IPS-15b (cell line): ENCODE measurements at regions not wholly inside any gene's neighbourhood (a gene's known extent, or its start where the extent isn't known, plus 50 kb on each side); places are given as distances from the start of the nearest gene placed in this dataset.

Source experiments
- H3K27me3 ChIP-seq: one replicate; pipeline ENCODE4 v1.6.1; 2013; ENCODE audit warnings: low read length; ENCODE audit not compliant: control insufficient read depth, insufficient read depth
- H3K36me3 ChIP-seq: one replicate; pipeline ENCODE4 v1.6.1; 2013; ENCODE audit warnings: low read length; ENCODE audit not compliant: control insufficient read depth, insufficient read depth
- H3K4me1 ChIP-seq: one replicate; pipeline ENCODE4 v1.6.1; 2013; ENCODE audit warnings: mild to moderate bottlenecking, low read length; ENCODE audit not compliant: control insufficient read depth, insufficient read depth
- H3K4me3 ChIP-seq: one replicate; pipeline ENCODE4 v1.5.1; 2013; ENCODE audit warnings: low read depth, low read length
- H3K9ac ChIP-seq: one replicate; pipeline ENCODE4 v1.6.1; 2013; ENCODE audit warnings: low read depth, mild to moderate bottlenecking, low read length
- H3K9me3 ChIP-seq: one replicate; pipeline ENCODE4 v1.6.1; 2013; ENCODE audit warnings: mild to moderate bottlenecking, low read length; ENCODE audit not compliant: control insufficient read depth, insufficient read depth

DNA sequence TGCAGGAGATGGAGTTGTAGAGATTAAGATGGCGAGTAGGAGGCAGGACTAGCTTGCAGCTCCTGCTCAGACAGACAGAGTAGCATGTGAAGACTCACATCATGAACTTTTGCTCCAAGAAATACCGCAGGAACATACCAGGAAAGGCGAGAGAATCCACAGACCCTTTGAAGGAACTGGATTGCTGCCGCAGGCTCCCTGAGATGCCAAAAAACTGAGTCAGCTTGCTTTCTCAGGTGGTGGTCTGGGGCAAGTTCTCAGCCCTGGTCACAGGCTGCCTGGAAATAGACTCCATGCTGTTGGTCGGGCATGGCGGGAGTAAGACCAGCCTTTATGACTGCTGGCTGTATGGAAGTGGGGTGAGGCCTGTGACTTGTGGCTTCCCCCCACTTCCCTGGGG, 163.6 kb upstream of the NAV3 start:
- Histone ChIP-seq H3K9me3 (no peaks in the 10 kb centered on the region), H3K9ac (no peak overlapping the region), H3K4me1 (no peaks in the 10 kb centered on the region), H3K36me3 (no peaks in the 10 kb centered on the region), H3K27me3 (no peaks in the 10 kb centered on the region), H3K4me3 (no peak overlapping the region)

DNA sequence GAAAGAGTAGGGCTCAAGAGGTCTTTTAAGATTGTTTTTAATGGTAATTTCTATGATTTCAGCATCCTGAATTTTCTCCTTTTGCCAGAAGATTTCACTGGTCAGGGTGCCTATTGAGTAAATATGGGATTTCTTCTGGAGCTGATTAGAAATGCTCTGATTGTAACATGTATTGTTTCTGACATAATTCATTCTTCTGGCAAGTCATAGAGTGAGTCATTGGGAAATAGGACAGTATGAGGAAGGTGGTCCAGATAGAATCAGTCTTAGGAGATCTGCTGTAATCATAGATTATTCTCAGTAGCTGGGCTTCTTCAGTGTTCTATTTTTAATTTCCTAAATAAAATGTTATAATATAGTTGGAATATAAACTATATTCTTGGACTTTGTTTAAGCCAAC, 182.0 kb upstream of the NAV3 start:
- Histone ChIP-seq H3K36me3 (no peaks in the 10 kb centered on the region), H3K9ac (no peak overlapping the region), H3K4me1 (peaks cover 19% of the 10 kb centered on the region), H3K9me3 (no peaks in the 10 kb centered on the region), H3K27me3 (no peaks in the 10 kb centered on the region), H3K4me3 (no peak overlapping the region)

- Histone ChIP-seq H3K4me1 (peaks cover 19% of the 10 kb centered on the region), H3K27me3 (no peaks in the 10 kb centered on the region), H3K9me3 (no peaks in the 10 kb centered on the region), H3K9ac (no peak overlapping the region), H3K36me3 (no peaks in the 10 kb centered on the region), H3K4me3 (no peak overlapping the region)
Measured at GRCh38 chr12:77645966-77646598, 184.6 kb upstream of the NAV3 start.

GRCh38 chr12:77644915-77645605, 185.6 kb upstream of the NAV3 start:
- no peak overlapping the region for H3K9ac ChIP-seq
- H3K4me1 ChIP-seq: peaks cover 22% of the 10 kb centered on the region
- H3K4me3 ChIP-seq: no peak overlapping the region
- H3K9me3 ChIP-seq: no peaks in the 10 kb centered on the region
- H3K27me3 ChIP-seq: no peaks in the 10 kb centered on the region
- no peaks in the 10 kb centered on the region for H3K36me3 ChIP-seq

DNA sequence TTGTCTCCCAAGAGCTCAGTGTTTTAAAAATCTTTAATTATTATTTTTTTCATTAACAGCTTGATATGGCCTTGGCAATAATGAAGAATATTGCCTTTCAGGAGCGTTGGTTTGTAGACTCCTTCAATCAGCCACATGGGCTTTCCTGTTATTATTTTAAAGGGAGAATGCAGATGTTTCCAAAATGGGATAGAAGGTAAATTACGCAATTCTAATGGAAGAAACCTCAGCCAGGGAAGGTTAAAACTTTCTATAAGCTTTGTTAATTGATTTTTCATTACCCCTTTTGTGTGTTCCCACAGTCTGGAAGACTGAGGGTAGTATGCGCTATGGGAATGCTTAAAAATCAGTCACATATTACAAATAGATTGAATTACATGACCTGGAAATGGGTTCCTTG, 188.4 kb upstream of the NAV3 start:
- Histone ChIP-seq H3K4me1 (peaks cover 27% of the 10 kb centered on the region), H3K27me3 (no peaks in the 10 kb centered on the region), H3K36me3 (no peaks in the 10 kb centered on the region), H3K4me3 (no peak overlapping the region), H3K9ac (no peak overlapping the region), H3K9me3 (no peaks in the 10 kb centered on the region)

GRCh38 chr12:77640356-77640755, 190.3 kb upstream of the NAV3 start:
- H3K36me3 ChIP-seq: no peaks in the 10 kb centered on the region

DNA sequence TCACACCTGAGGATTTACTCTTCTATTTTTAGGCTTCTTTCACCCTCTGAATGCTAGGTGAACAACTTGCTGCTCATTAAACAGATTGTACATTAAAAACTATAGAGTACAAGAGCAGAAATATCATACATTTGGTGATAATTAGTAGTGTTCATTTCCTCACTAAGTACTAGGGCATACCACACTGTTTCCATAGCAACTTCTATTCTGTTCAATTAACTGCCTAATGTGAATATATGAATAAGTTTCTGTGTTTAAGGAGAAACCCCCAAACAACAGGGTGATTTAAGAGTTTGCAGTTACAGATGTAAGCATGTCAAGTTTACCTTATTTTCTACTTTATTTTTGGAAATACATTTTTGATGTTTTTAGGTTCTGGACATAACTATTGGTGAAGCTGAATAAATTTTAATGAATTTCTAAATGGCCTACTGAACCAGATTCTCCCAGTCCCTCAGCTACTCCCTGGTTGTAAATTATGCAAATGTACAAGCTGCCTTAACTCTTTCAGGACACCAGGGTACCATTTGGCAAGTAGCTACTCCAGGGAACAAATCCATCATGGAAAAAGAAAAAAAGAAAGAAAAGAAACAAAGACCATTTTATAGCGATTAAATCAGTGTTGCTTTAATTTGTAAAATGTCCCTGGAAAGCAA, 199.8 kb upstream of the NAV3 start:
- H3K4me1 ChIP-seq: no peaks in the 10 kb centered on the region
- no peaks in the 10 kb centered on the region for H3K27me3 ChIP-seq
- no peaks in the 10 kb centered on the region for H3K9me3 ChIP-seq
- H3K4me3 ChIP-seq: no peak overlapping the region
- no peak overlapping the region for H3K9ac ChIP-seq
- no peaks in the 10 kb centered on the region for H3K36me3 ChIP-seq

More at GRCh38 chr12:77640356-77640755, 190.3 kb upstream of the NAV3 start:
- peaks cover 19% of the 10 kb centered on the region for H3K4me1 ChIP-seq
- no peak overlapping the region for H3K9ac ChIP-seq
- no peaks in the 10 kb centered on the region for H3K9me3 ChIP-seq
- H3K4me3 ChIP-seq: no peak overlapping the region
- no peaks in the 10 kb centered on the region for H3K27me3 ChIP-seq

DNA sequence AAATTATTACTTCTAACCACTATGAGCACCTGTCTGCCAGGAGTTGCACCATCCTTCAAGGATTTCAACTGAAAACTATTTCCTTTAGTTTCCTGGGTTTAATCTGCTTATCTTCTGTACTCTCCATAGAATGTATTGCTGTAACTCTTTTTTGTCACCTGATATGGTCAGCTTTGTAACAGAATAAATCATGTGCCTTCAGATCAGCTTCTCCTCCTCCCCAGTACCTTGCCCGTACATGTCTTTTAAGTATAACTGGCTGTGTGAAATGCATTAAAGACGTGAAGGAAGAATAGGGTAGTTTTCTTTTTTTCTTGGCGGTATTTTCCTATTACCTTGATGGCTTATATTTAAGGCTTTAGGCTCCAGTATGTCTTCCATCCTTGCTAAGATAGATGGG, 200.3 kb upstream of the NAV3 start:
- Histone ChIP-seq H3K4me1 (no peaks in the 10 kb centered on the region), H3K36me3 (no peaks in the 10 kb centered on the region), H3K27me3 (no peaks in the 10 kb centered on the region), H3K9me3 (no peaks in the 10 kb centered on the region), H3K4me3 (no peak overlapping the region), H3K9ac (no peak overlapping the region)

DNA sequence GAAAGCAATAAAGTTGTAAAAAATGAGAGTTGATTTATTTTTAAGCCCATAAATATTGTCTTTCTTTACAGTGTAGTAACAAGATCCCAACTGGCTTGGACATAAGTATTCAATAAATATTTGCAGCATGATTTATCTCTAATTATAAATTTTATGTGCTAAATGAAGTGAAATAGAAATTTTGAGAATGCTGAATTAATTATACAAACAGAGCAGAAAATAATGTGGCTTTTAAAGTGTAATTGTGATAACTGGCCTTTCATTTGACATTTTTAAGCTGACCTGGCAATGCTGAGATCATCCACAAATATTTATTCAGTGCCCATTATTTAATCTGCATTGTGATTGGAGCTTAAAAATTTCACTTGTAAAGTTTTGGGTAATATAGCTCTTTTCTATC, 201.6 kb upstream of the NAV3 start:
- Histone ChIP-seq H3K36me3 (no peaks in the 10 kb centered on the region), H3K9me3 (no peaks in the 10 kb centered on the region), H3K9ac (no peak overlapping the region), H3K4me3 (no peak overlapping the region), H3K27me3 (no peaks in the 10 kb centered on the region), H3K4me1 (no peaks in the 10 kb centered on the region)

DNA sequence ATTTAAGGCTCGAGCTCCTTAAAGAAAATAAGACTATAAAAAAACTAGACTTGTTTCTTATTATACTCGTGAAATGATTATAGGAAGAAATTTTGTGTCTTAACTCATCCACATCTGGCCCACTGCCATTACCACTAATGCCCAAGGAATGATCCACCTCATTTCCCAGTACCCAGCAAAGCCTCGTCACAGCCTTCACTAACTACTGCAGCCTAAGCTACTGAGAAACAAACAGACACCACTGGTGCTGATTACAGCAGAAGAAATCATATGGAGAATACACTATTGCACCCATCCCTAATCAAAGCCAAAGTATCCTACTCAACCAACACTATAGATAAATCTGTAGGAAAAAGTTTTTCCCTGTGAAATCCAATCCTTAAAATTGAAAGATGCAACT, 205.3 kb upstream of the NAV3 start:
- no peak overlapping the region for H3K4me3 ChIP-seq

GRCh38 chr12:77619425-77619824, 211.3 kb upstream of the NAV3 start:
- H3K27me3 ChIP-seq: no peaks in the 10 kb centered on the region

More for the DNA sequence above, 205.3 kb upstream of the NAV3 start:
- Histone ChIP-seq H3K9ac (no peak overlapping the region), H3K4me1 (no peaks in the 10 kb centered on the region), H3K36me3 (no peaks in the 10 kb centered on the region), H3K27me3 (no peaks in the 10 kb centered on the region), H3K9me3 (no peaks in the 10 kb centered on the region)

GRCh38 chr12:77617818-77618217, 212.9 kb upstream of the NAV3 start:
- Histone ChIP-seq H3K4me1 (no peaks in the 10 kb centered on the region), H3K4me3 (no peak overlapping the region), H3K9me3 (no peaks in the 10 kb centered on the region), H3K9ac (no peak overlapping the region), H3K27me3 (no peaks in the 10 kb centered on the region), H3K36me3 (no peaks in the 10 kb centered on the region)

More at GRCh38 chr12:77619425-77619824, 211.3 kb upstream of the NAV3 start:
- no peaks in the 10 kb centered on the region for H3K9me3 ChIP-seq
- no peak overlapping the region for H3K9ac ChIP-seq
- no peaks in the 10 kb centered on the region for H3K36me3 ChIP-seq
- H3K4me1 ChIP-seq: no peaks in the 10 kb centered on the region
- no peak overlapping the region for H3K4me3 ChIP-seq
